ENCODE measurements at regions not wholly inside any gene's neighbourhood (a gene's known extent, or its start where the extent isn't known, plus 50 kb on each side); places are given as distances from the start of the nearest gene placed in this dataset.

DNA sequence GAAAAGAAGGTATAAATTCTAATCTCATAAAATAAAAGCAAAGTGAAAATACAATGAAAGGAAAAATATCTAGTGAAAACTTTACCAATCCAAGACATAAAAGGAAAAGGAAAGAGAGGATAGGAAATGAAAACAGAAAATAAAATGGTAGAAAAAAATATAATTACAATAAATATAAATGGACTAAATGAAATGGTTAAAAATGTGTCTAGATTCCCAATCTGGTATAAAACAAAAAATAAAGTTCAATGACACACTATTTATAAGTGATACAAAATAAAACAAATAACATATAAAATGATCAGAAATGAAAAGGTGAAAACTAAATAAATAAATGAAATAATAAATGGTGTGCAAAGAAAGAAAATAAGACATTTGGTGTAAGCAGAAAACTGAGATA lies 516.4 kb upstream of the RORB start:
- in situ Hi-C loops (cut with MboI; ENCODE audit: low sequenced_read_pairs, unreplicated experiment), result no loop called here
- no peak for TF ChIP-seq CTCF (IDR thresholded peaks at IDR 0.05; ENCODE audit: borderline replicate concordance, control extremely low read depth, extremely low read depth, insufficient read depth, missing control alignments)
- no peak for DNase-seq (ENCODE audit: low spot score)

DNA sequence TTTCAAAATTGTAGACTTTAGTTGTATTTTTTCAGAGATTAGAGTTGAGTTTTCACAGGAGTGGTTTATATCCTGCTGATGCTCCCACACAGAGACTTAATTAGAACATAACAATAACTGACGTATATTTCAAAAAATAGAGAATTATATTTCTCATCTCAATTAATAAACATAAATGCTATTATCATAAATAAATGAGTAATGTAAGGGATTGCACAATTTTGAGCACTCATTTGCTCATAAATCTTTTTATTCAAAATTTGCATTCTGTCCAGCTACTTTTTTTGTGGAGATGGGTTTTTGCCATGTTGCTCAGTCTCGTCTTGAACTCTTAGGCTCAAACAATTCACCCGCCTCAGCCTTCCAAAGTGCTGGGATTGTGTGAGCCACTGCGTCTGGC lies 515.7 kb upstream of the RORB start:
- in situ Hi-C loops (cut with MboI; ENCODE audit: low sequenced_read_pairs, unreplicated experiment), result no loop called here
- DNase-seq (ENCODE audit: low spot score), result no peak
- no peak for TF ChIP-seq CTCF (IDR thresholded peaks at IDR 0.05; ENCODE audit: borderline replicate concordance, control extremely low read depth, extremely low read depth, insufficient read depth, missing control alignments)

GRCh38 chr9:73995836-73996235 lies 501.3 kb upstream of the RORB start:
- in situ Hi-C loops (cut with MboI; ENCODE audit: low sequenced_read_pairs, unreplicated experiment), result no loop called here
- DNase-seq (ENCODE audit: low spot score), result no peak
- no peak for TF ChIP-seq CTCF (IDR thresholded peaks at IDR 0.05; ENCODE audit: borderline replicate concordance, control extremely low read depth, extremely low read depth, insufficient read depth, missing control alignments)

DNA sequence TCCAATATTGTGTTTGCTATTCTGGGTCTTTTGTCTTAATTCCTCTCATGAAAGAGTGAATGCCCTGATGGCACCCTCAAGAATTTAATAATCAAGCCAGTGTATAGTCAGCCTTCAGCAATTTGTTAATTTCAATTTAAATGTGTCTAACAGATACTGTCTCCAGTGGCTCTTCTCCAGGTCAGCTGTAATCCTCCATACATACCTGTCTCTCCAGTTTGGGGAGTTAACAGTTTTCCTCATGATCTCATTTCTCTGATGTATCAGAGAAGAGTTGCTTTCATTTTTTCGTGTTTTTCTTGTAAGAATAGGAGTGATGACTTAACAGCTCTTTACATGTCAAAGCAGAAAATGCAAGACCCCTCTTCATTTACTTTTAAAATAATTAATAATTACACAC lies 500.3 kb upstream of the RORB start:
- in situ Hi-C loops (cut with MboI; ENCODE audit: low sequenced_read_pairs, unreplicated experiment), result no loop called here
- no peak for TF ChIP-seq CTCF (IDR thresholded peaks at IDR 0.05; ENCODE audit: borderline replicate concordance, control extremely low read depth, extremely low read depth, insufficient read depth, missing control alignments)
- DNase-seq (ENCODE audit: low spot score), result no peak

DNA sequence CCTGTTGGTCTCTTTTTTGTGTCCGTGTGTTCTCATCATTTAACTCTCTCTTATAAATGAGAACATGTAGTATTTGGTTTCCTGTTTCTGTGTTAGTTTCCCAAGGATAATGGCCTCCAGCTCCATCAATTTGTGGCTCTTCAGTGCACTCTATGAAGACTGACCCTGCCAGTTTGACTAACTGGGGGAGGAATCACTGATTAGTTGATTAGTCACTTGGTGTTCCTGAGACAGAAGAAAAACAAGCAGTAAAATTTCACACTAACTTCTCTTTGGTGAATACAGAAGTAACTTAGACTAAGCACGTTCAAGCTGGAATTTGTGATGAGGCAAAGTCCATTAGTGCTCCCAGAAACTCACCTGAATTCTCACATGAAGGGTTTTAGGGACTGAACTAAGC lies 495.8 kb upstream of the RORB start:
- no peak for TF ChIP-seq CTCF (IDR thresholded peaks at IDR 0.05; ENCODE audit: borderline replicate concordance, control extremely low read depth, extremely low read depth, insufficient read depth, missing control alignments)
- in situ Hi-C loops (cut with MboI; ENCODE audit: low sequenced_read_pairs, unreplicated experiment), result no loop called here
- no peak for DNase-seq (ENCODE audit: low spot score)

DNA sequence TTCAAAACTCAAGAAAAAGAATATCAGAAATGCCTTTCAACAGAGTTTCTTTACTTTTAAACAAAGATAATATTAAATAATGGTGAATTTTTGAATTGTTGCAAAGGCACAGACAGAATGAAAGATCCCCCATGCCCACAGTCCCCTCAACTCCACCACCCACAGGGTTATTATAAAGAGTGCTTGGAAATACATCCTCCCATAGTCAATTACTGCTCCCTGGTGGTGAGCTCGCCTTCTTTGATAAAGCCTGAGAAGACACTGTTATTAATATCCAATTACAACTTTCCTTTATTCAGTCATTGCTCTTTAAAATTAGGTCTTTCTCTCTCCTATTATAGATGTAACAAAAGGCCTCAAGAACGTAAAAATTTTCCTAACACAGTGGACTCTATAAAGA lies 490.2 kb upstream of the RORB start:
- no peak for DNase-seq (ENCODE audit: low spot score)
- TF ChIP-seq CTCF (IDR thresholded peaks at IDR 0.05; ENCODE audit: borderline replicate concordance, control extremely low read depth, extremely low read depth, insufficient read depth, missing control alignments), result no peak
- in situ Hi-C loops (cut with MboI; ENCODE audit: low sequenced_read_pairs, unreplicated experiment), result no loop called here

DNA sequence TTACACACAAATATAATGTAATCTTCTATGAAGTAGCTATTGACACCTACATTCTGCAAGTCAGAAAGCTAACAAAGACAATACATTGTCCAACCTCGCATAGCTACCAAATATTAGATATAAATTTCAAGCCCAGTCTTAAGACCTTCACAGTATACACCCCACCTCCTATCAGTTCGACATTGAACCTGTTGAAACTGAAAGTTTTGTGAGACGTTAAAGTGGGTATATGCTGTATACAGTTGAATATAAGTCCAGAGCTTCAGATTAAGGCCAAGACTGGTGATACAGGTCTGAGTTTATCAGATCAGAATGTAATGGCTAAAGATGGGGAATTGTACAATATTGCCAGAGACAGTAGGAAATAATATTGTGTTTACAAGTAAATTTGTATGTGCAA lies 489.3 kb upstream of the RORB start:
- no peak for TF ChIP-seq CTCF (IDR thresholded peaks at IDR 0.05; ENCODE audit: borderline replicate concordance, control extremely low read depth, extremely low read depth, insufficient read depth, missing control alignments)
- in situ Hi-C loops (cut with MboI; ENCODE audit: low sequenced_read_pairs, unreplicated experiment), result no loop called here
- DNase-seq (ENCODE audit: low spot score), result no peak
